ENCODE measurements at regions not wholly inside any gene's neighbourhood (a gene's known extent, or its start where the extent isn't known, plus 50 kb on each side); places are given as distances from the start of the nearest gene placed in this dataset.
"Not testable (repeated sequence)": the region's sequence is repeated elsewhere in the genome, so short reads cannot be mapped to it uniquely, and the experiment has no call there.

DNA sequence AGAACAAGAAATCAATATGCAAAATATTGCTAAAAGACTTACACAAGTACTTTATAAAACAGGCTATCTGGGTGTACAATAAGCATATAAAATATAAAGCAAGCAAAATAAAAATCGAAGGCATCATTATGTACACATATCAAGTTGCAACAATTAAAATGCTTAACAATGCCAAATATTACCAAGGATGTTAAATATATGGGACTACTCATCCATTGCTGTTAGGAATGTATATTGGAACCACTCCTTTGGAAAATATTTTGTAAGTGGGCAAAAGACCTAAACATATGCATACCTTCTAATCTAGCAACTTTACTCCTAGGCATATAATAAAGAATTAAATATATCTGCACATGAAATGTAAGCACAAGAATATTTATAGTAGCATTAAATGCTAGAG, 632.6 kb upstream of the COX7C start:
- Mint-ChIP-seq H3K27me3 (ENCODE audit: low read depth) (no peaks in the 10 kb centered on the region), H3K9me3 (peaks cover 6% of the 10 kb centered on the region), H3K4me1 (no peaks in the 10 kb centered on the region), H3K4me3 (no peak overlapping the region), H3K27ac (peak overlapping the region in 1 of 3 experiments; percentile 40), H3K36me3 (ENCODE audit: low read depth) (peaks cover 1% of the 10 kb centered on the region)
- TF ChIP-seq, protein P1, sequence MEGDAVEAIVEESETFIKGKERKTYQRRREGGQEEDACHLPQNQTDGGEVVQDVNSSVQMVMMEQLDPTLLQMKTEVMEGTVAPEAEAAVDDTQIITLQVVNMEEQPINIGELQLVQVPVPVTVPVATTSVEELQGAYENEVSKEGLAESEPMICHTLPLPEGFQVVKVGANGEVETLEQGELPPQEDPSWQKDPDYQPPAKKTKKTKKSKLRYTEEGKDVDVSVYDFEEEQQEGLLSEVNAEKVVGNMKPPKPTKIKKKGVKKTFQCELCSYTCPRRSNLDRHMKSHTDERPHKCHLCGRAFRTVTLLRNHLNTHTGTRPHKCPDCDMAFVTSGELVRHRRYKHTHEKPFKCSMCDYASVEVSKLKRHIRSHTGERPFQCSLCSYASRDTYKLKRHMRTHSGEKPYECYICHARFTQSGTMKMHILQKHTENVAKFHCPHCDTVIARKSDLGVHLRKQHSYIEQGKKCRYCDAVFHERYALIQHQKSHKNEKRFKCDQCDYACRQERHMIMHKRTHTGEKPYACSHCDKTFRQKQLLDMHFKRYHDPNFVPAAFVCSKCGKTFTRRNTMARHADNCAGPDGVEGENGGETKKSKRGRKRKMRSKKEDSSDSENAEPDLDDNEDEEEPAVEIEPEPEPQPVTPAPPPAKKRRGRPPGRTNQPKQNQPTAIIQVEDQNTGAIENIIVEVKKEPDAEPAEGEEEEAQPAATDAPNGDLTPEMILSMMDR (IDR thresholded peaks at IDR 0.05; ENCODE audit: unreplicated experiment in 3 of 3) = no peak

DNA sequence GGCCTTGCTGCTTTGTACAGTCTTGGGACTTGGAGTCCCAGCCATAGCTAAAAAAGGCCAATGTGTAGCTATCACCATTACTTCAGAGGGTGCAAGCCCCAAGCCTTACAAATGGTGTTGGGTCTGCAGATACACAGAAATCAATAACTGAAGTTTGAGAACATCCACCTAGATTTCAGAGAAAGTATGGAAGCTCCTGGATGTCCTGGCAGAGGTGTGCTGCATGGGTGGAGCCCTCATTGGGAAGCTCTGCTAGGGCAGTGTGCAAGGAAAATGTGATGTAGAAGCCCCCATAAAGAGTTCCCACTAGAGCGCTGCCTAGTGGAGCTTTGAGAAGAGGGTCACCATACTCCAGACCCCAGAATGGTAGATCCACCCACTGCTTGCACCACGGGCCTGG, 626.7 kb upstream of the COX7C start:
- Mint-ChIP-seq H3K9me3 (peaks cover 17% of the 10 kb centered on the region), H3K4me1 (no peaks in the 10 kb centered on the region), H3K4me3 (no peak overlapping the region), H3K36me3 (ENCODE audit: low read depth) (peaks cover 3% of the 10 kb centered on the region), H3K27ac (no peak overlapping the region), H3K27me3 (ENCODE audit: low read depth) (no peaks in the 10 kb centered on the region)
- TF ChIP-seq, protein P1 (IDR thresholded peaks at IDR 0.05; ENCODE audit: unreplicated experiment in 3 of 3) = no peak

GRCh38 chr5:85994653-85995052, 623.1 kb upstream of the COX7C start:
- H3K9me3 Mint-ChIP-seq = peaks cover 13% of the 10 kb centered on the region
- H3K36me3 Mint-ChIP-seq (ENCODE audit: low read depth); H3K4me1 Mint-ChIP-seq; H3K27ac Mint-ChIP-seq; H3K27me3 Mint-ChIP-seq (ENCODE audit: low read depth); H3K4me3 Mint-ChIP-seq: not testable (repeated sequence)

- no peaks in the 10 kb centered on the region for H3K27me3 Mint-ChIP-seq (ENCODE audit: low read depth)
- TF ChIP-seq, protein P1 (IDR thresholded peaks at IDR 0.05; ENCODE audit: unreplicated experiment in 3 of 3) = no peak
- H3K4me1 Mint-ChIP-seq = no peaks in the 10 kb centered on the region
- H3K4me3 Mint-ChIP-seq = no peak overlapping the region
- H3K9me3 Mint-ChIP-seq = no peaks in the 10 kb centered on the region
- peak overlapping the region in 1 of 3 experiments; percentile 34 for H3K27ac Mint-ChIP-seq
- no peaks in the 10 kb centered on the region for H3K36me3 Mint-ChIP-seq (ENCODE audit: low read depth)
Observed at GRCh38 chr5:85998656-85999055, 619.1 kb upstream of the COX7C start.

- Mint-ChIP-seq H3K4me3 (no peak overlapping the region), H3K4me1 (no peaks in the 10 kb centered on the region), H3K27ac (no peak overlapping the region), H3K27me3 (ENCODE audit: low read depth) (no peaks in the 10 kb centered on the region), H3K9me3 (peaks cover 19% of the 10 kb centered on the region), H3K36me3 (ENCODE audit: low read depth) (no peaks in the 10 kb centered on the region)
- TF ChIP-seq, protein P1 (IDR thresholded peaks at IDR 0.05; ENCODE audit: unreplicated experiment in 3 of 3) = no peak
Observed at GRCh38 chr5:86008293-86008692, 609.4 kb upstream of the COX7C start.

GRCh38 chr5:86008704-86009103, 609.0 kb upstream of the COX7C start:
- no peak overlapping the region for H3K27ac Mint-ChIP-seq
- H3K4me1 Mint-ChIP-seq = no peaks in the 10 kb centered on the region
- H3K4me3 Mint-ChIP-seq = no peak overlapping the region
- no peaks in the 10 kb centered on the region for H3K36me3 Mint-ChIP-seq (ENCODE audit: low read depth)
- no peaks in the 10 kb centered on the region for H3K27me3 Mint-ChIP-seq (ENCODE audit: low read depth)
- TF ChIP-seq, protein P1 (IDR thresholded peaks at IDR 0.05; ENCODE audit: unreplicated experiment in 3 of 3) = no peak
- peaks cover 19% of the 10 kb centered on the region for H3K9me3 Mint-ChIP-seq
